Bronchial epithelial cell (primary cell): ENCODE measurements at regions not wholly inside any gene's neighbourhood (a gene's known extent, or its start where the extent isn't known, plus 50 kb on each side); places are given as distances from the start of the nearest gene placed in this dataset.
"Not testable (repeated sequence)": the region's sequence is repeated elsewhere in the genome, so short reads cannot be mapped to it uniquely, and the experiment has no call there.

Experiments
- DNase-seq: peaks from one replicate; pipeline ENCODE4 v3.0.0-alpha.2; 2010; ENCODE audit warnings: low read depth
- FAIRE-seq: peaks from 2 replicates; lab custom pipeline; 2011; peaks lifted over from hg19 to GRCh38; lab: Jason Lieb, UNC
- H3K27me3 ChIP-seq: 2 replicates; pipeline ENCODE4 v1.5.1; 2011; ENCODE audit warnings: low read length; ENCODE audit not compliant: control insufficient read depth, insufficient read depth
- H3K36me3 ChIP-seq: 2 replicates; pipeline ENCODE4 v1.5.1; 2011; ENCODE audit warnings: low read length; ENCODE audit not compliant: control insufficient read depth, insufficient read depth
- H3K4me3 ChIP-seq: 2 replicates; pipeline ENCODE4 v1.5.1; 2011; ENCODE audit warnings: mild to moderate bottlenecking, low read depth, low read length, control low read depth
- TF ChIP-seq, protein P1 (sequence below): IDR thresholded peaks from 2 replicates; pipeline ENCODE4 v1.5.1; 2011; ENCODE audit warnings: mild to moderate bottlenecking, moderate library complexity, low read length, control low read depth, inconsistent platforms; ENCODE audit not compliant: insufficient read depth, severe bottlenecking

DNA sequence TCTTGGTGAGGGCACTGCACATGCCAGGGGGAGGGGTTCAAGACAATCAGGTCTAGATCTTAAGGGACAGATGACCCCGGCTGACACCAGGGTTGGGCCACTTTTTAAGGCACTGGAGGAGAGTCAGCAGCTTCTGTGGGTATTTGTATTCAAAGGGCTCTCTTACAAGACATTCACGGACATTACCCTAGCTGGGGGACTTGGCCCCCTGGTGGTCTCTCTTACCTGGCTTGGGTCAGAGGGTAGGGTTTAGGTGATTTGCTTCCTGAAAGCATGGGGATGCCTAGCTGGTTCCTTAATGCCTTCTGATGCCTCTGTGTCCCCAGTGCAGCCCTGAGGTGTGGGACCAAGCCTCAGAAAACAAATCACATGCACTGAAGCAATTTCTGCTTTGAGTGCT lies 354.7 kb downstream of the CDC5L start:
- TF ChIP-seq, protein P1, sequence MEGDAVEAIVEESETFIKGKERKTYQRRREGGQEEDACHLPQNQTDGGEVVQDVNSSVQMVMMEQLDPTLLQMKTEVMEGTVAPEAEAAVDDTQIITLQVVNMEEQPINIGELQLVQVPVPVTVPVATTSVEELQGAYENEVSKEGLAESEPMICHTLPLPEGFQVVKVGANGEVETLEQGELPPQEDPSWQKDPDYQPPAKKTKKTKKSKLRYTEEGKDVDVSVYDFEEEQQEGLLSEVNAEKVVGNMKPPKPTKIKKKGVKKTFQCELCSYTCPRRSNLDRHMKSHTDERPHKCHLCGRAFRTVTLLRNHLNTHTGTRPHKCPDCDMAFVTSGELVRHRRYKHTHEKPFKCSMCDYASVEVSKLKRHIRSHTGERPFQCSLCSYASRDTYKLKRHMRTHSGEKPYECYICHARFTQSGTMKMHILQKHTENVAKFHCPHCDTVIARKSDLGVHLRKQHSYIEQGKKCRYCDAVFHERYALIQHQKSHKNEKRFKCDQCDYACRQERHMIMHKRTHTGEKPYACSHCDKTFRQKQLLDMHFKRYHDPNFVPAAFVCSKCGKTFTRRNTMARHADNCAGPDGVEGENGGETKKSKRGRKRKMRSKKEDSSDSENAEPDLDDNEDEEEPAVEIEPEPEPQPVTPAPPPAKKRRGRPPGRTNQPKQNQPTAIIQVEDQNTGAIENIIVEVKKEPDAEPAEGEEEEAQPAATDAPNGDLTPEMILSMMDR, result no peak
- Histone ChIP-seq H3K36me3 (no peaks in the 10 kb centered on the region), H3K4me3 (no peak overlapping the region), H3K27me3 (no peaks in the 10 kb centered on the region)
- DNase-seq, result no peak
- FAIRE-seq, result no peak

DNA sequence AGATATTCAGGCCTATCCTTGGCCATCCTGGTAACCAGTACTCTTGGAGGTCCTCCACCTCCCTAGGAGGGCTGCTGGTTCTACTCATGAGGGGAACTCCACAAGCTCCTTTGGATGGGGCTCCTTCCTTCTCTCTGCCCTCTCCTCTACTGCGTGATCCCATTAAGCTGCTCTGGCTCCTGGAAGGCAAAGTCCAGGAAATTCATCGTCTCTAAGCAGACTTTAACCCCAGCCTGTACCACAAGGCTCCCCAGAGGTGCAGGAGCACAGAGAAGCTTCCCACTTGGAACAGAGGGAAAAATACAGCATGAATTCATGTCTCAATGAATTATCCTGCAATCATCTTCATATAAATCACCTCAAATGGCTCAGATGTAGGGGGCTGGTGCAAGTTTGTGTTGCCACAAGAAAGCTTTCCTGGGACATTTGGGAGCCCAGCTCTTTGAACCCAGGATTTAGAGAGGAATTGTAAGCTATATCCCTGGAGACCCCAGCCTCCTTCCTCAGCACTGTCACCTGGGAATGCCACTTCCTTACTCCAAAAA lies 355.4 kb downstream of the CDC5L start:
- TF ChIP-seq, protein P1, result no peak
- Histone ChIP-seq H3K4me3 (no peak overlapping the region), H3K27me3 (no peaks in the 10 kb centered on the region), H3K36me3 (no peaks in the 10 kb centered on the region)
- FAIRE-seq, result no peak
- DNase-seq, result no peak

DNA sequence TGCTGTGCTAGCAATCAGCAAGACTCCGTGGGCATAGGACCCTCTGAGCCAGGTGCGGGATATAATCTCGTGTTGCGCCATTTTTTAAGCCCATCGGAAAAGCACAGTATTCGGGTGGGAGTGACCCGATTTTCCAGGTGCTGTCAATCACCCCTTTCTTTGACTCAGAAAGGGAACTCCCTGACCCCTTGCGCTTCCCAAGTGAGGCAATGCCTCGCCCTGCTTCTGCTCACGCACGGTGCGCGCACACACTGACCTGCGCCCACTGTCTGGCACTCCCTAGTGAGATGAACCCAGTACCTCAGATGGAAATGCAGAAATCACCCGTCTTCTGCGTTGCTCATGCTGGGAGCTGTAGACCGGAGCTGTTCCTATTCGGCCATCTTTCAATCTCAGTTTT lies 372.6 kb downstream of the CDC5L start:
- not testable (repeated sequence) for FAIRE-seq, H3K4me3 ChIP-seq, H3K36me3 ChIP-seq, DNase-seq, H3K27me3 ChIP-seq

DNA sequence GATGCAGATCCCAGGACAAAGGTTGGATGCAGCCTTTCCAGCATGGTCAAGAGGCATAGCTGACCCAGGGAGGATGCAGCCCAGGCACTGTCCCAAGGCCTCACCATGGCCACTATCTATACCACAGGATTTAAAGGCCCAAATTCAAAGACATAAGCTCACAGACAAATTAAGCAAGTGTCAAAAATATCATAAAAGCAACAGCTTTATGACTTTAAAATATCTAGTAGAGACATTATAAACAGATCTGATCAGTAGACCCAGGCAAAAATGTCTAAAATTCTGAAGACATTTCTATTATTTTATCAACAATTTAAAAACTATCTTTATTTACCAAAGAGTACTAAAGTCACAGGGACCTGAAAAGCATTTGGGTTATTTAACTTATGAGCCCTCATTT lies 373.5 kb downstream of the CDC5L start:
- Histone ChIP-seq H3K36me3 (no peaks in the 10 kb centered on the region), H3K27me3 (no peaks in the 10 kb centered on the region), H3K4me3 (no peak overlapping the region)
- FAIRE-seq (no peak), DNase-seq (no peak)
- TF ChIP-seq, protein P1, result no peak

DNA sequence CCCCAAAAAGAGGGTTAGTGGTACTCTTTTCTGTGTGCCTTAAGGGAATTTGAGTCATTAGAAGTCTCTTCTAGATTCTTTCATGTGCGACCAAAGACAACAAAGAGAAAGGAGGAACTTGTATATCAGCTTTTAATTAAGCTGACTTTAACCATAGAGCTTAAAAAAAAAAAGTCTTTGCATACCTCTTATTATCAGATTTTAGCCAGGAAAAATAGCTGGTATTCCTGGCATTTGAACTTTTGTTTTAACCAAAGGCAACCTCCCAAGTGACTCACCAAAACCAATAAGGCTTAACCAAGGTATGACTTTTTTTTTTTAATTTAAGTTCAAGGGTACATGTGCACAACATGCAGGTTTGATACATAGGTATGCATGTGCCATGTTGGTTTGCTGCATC lies 375.0 kb downstream of the CDC5L start:
- Histone ChIP-seq H3K27me3 (no peaks in the 10 kb centered on the region), H3K4me3 (no peak overlapping the region), H3K36me3 (no peaks in the 10 kb centered on the region)
- FAIRE-seq (no peak), DNase-seq (no peak)
- TF ChIP-seq, protein P1, result no peak

DNA sequence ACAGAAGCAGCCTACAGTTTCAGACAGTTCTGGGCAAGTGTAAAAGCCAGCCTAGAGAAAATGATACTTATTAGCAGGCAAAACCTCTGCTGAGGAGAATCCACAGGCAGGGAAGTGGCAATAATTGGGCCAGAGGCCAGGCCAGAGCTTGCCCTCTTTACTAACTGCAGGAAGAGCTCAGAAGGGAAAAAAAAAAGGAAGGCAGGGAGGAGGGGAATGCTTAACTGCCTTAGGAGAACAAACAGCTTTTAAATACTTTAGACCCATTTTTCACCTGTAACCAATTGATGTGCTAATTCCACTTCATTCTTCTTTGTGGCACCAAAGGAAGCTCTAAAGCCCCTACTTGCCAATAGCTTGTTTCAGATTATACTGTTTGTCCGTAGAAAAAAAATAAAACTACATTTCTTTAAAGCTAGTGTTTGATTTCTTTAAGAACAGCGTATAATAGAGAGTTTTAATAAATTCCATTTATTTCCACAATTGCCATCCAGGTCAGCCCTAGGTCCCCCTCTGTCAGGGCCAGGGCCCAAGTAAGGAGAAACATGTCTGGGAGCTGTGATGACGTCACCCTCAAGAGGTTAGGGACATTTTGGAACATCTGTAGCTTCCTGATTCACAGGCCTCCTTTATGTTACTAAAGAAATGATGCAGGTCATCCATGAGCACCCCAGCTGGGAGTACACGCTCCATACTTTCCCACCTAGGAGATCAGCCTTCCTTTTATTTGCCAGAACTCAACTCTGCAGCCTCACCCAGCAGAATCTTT lies 384.3 kb downstream of the CDC5L start:
- DNase-seq (no peak), FAIRE-seq (no peak)
- Histone ChIP-seq H3K27me3 (no peaks in the 10 kb centered on the region), H3K4me3 (no peak overlapping the region), H3K36me3 (no peaks in the 10 kb centered on the region)
- TF ChIP-seq, protein P1, result no peak
